H9 (cell line): ENCODE measurements at regions not wholly inside any gene's neighbourhood (a gene's known extent, or its start where the extent isn't known, plus 50 kb on each side); places are given as distances from the start of the nearest gene placed in this dataset.

Source experiments
- DNase-seq: peaks from one replicate; pipeline ENCODE4 v3.0.0-alpha.2; 2017
- H2AFZ ChIP-seq: one replicate; pipeline ENCODE4 v1.6.1; 2013; ENCODE audit warnings: mild to moderate bottlenecking, low read length, control low read depth, moderate library complexity
- H2AK5ac ChIP-seq: 2 replicates; pipeline ENCODE4 v1.6.1; 2013; ENCODE audit warnings: low read length, control low read depth, mixed read lengths; ENCODE audit not compliant: insufficient read length
- H2BK120ac ChIP-seq: one replicate; pipeline ENCODE4 v1.6.1; 2013; ENCODE audit warnings: low read depth, mild to moderate bottlenecking, low read length, control low read depth, inconsistent platforms; ENCODE audit not compliant: poor library complexity, severe bottlenecking
- H2BK12ac ChIP-seq: 2 replicates; pipeline ENCODE4 v1.6.1; 2013; ENCODE audit warnings: low read length, control low read depth, mixed read lengths, low read depth; ENCODE audit not compliant: insufficient read length
- H2BK15ac ChIP-seq: 2 replicates; pipeline ENCODE4 v1.6.1; 2013; ENCODE audit warnings: low read depth, low read length, control low read depth
- H2BK20ac ChIP-seq: one replicate; pipeline ENCODE4 v1.6.1; 2013; ENCODE audit warnings: low read depth, mild to moderate bottlenecking, low read length, control low read depth, inconsistent platforms; ENCODE audit not compliant: poor library complexity, severe bottlenecking
- H2BK5ac ChIP-seq: 2 replicates; pipeline ENCODE4 v1.6.1; 2013; ENCODE audit warnings: low read length, control low read depth, mixed read lengths; ENCODE audit not compliant: insufficient read length
- H3K14ac ChIP-seq: 2 replicates; pipeline ENCODE4 v1.6.1; 2013; ENCODE audit warnings: low read length, control low read depth; ENCODE audit not compliant: insufficient read depth
- H3K18ac ChIP-seq: 2 replicates; pipeline ENCODE4 v1.6.1; 2013; ENCODE audit warnings: low read depth, mild to moderate bottlenecking, mixed read lengths, low read length, control low read depth; ENCODE audit not compliant: insufficient read length
- H3K23ac ChIP-seq: 2 replicates; pipeline ENCODE4 v1.6.1; 2013; ENCODE audit warnings: low read length, control low read depth, mixed read lengths, low read depth; ENCODE audit not compliant: insufficient read length
- H3K23me2 ChIP-seq: 2 replicates; pipeline ENCODE4 v1.6.1; 2013; ENCODE audit warnings: low read depth, mild to moderate bottlenecking, mixed read lengths, low read length, control low read depth; ENCODE audit not compliant: insufficient read length, poor library complexity, severe bottlenecking
- H3K27ac ChIP-seq: 2 replicates; pipeline ENCODE4 v1.5.1; 2013; ENCODE audit warnings: low read length, control low read depth, mixed read lengths, low read depth; ENCODE audit not compliant: insufficient read length
- H3K27me3 ChIP-seq: 2 replicates; pipeline ENCODE4 v1.6.1; 2013; ENCODE audit warnings: low read length, control low read depth, inconsistent platforms; ENCODE audit not compliant: insufficient read depth
- H3K4ac ChIP-seq: 2 replicates; pipeline ENCODE4 v1.6.1; 2013; ENCODE audit warnings: low read depth, mild to moderate bottlenecking, control low read depth, inconsistent platforms, low read length, moderate library complexity
- H3K4me1 ChIP-seq: 2 replicates; pipeline ENCODE4 v1.6.1; 2013; ENCODE audit warnings: low read length, control low read depth, inconsistent platforms; ENCODE audit not compliant: insufficient read depth
- H3K4me2 ChIP-seq: 2 replicates; pipeline ENCODE4 v1.6.1; 2013; ENCODE audit warnings: low read length, control low read depth, mixed read lengths; ENCODE audit not compliant: insufficient read length, insufficient read depth
- H3K56ac ChIP-seq: 2 replicates; pipeline ENCODE4 v1.6.1; 2013; ENCODE audit warnings: low read depth, mild to moderate bottlenecking, mixed read lengths, low read length, control low read depth; ENCODE audit not compliant: insufficient read length
- H3K79me1 ChIP-seq: 2 replicates; pipeline ENCODE4 v1.6.1; 2013; ENCODE audit warnings: low read depth, mild to moderate bottlenecking, moderate library complexity, low read length, control low read depth, inconsistent platforms; ENCODE audit not compliant: insufficient read depth, poor library complexity, severe bottlenecking
- H3K79me2 ChIP-seq: 2 replicates; pipeline ENCODE4 v1.6.1; 2013; ENCODE audit warnings: low read length, control low read depth, inconsistent platforms; ENCODE audit not compliant: insufficient read depth
- H3K9ac ChIP-seq: 2 replicates; pipeline ENCODE4 v1.6.1; 2013; ENCODE audit warnings: low read length, control low read depth, mixed read lengths; ENCODE audit not compliant: insufficient read length; ENCODE audit errors: extremely low read depth
- H3K9me3 ChIP-seq: one replicate; pipeline ENCODE4 v1.6.1; 2013; ENCODE audit warnings: low read depth, low read length, inconsistent platforms; ENCODE audit not compliant: control insufficient read depth
- H3T11ph ChIP-seq: one replicate; pipeline ENCODE4 v1.6.1; 2013; ENCODE audit warnings: mild to moderate bottlenecking, low read length, control low read depth, inconsistent platforms
- H4K20me1 ChIP-seq: one replicate; pipeline ENCODE4 v1.6.1; 2013; ENCODE audit not compliant: control insufficient read depth, insufficient read length, insufficient read depth
- H4K5ac ChIP-seq: 2 replicates; pipeline ENCODE4 v1.6.1; 2013; ENCODE audit warnings: low read depth, mild to moderate bottlenecking, mixed read lengths, low read length, control low read depth; ENCODE audit not compliant: insufficient read length
- H4K8ac ChIP-seq: replicated peaks from 2 replicates; pipeline ENCODE4 v1.6.1; 2013; ENCODE audit warnings: low read length, control low read depth, mixed read lengths, low read depth; ENCODE audit not compliant: insufficient read length
- H4K91ac ChIP-seq: 2 replicates; pipeline ENCODE4 v1.6.1; 2013; ENCODE audit warnings: low read depth, mild to moderate bottlenecking, moderate library complexity, mixed read lengths, low read length, control low read depth; ENCODE audit not compliant: insufficient read length
- H3K27ac Mint-ChIP-seq, 3 experiments: 2 replicates in 2 of 3; 3 replicates in 1 of 3; pipeline ENCODE4 v1.8.0; 2020 to 2021; ENCODE audit warnings: mixed read lengths in 3 of 3, mild to moderate bottlenecking in 1 of 3, moderate library complexity in 1 of 3
- H3K27me3 Mint-ChIP-seq: 2 replicates; pipeline ENCODE4 v1.8.0; 2021; ENCODE audit warnings: low read depth, mild to moderate bottlenecking, moderate library complexity, mixed read lengths
- H3K36me3 Mint-ChIP-seq, 3 experiments: 2 replicates in 2 of 3; 3 replicates in 1 of 3; pipeline ENCODE4 v1.8.0; 2020 to 2021; ENCODE audit warnings: low read depth in 3 of 3, mixed read lengths in 3 of 3; ENCODE audit not compliant: insufficient read depth in 1 of 3
- H3K4me1 Mint-ChIP-seq, 2 experiments: 2 replicates each; pipeline ENCODE4 v1.8.0; 2020; ENCODE audit warnings: mixed read lengths in 2 of 2
- H3K4me3 Mint-ChIP-seq, 2 experiments: 2 replicates in 1 of 2; 3 replicates in 1 of 2; pipeline ENCODE4 v1.8.0; 2020 to 2021; ENCODE audit warnings: mild to moderate bottlenecking in 2 of 2, mixed read lengths in 2 of 2, moderate library complexity in 1 of 2
- H3K9me3 Mint-ChIP-seq, 2 experiments: 2 replicates in 1 of 2; 3 replicates in 1 of 2; pipeline ENCODE4 v1.8.0; 2020; ENCODE audit warnings: mild to moderate bottlenecking in 2 of 2, mixed read lengths in 2 of 2, moderate library complexity in 1 of 2
- CTCF ChIP-seq: fragments of 200-600 bp; sonication (generic); conservative IDR thresholded peaks from 3 replicates; pipeline ENCODE4 v1.8.0; 2021; ENCODE audit warnings: antibody characterized with exemption, mild to moderate bottlenecking
- WGBS: extraction: QIAGEN DNeasy Blood & Tissue Kit; methylation state at CpG from one replicate; pipeline ENCODE4 v1.1.7; 2013; ENCODE audit warnings: missing lambda C conversion rate, low lambda C conversion rate, mixed read lengths; ENCODE audit not compliant: insufficient read length; ENCODE audit errors: extremely low coverage; 5-methylcytosine and 5-hydroxymethylcytosine counted together

GRCh38 chr13:103883698-103884097 is 817.5 kb upstream of the SLC10A2 start:
- Mint-ChIP-seq H3K4me1 (peaks cover 2 to 5% of the 10 kb centered on the region in 2 experiments; a peak in 2 of 4 replicates), H3K36me3 (no peaks in the 10 kb centered on the region), H3K27ac (no peak overlapping the region), H3K9me3 (no peaks in the 10 kb centered on the region), H3K27me3 (no peaks in the 10 kb centered on the region), H3K4me3 (no peak overlapping the region)
- Histone ChIP-seq H3K14ac (no peak overlapping the region), H3K9ac (no peak overlapping the region), H3K23me2 (no peaks in the 10 kb centered on the region), H4K20me1 (no peaks in the 10 kb centered on the region), H2BK15ac (no peak overlapping the region), H3K23ac (no peak overlapping the region), H4K8ac (no peak overlapping the region), H3K79me1 (no peaks in the 10 kb centered on the region), H2AK5ac (no peak overlapping the region), H3K79me2 (no peaks in the 10 kb centered on the region), H2BK5ac (no peak overlapping the region), H4K5ac (no peak overlapping the region), H3K18ac (no peak overlapping the region), H3K27me3 (no peaks in the 10 kb centered on the region), H2AFZ (no peak overlapping the region), H3K56ac (no peak overlapping the region), H3K4me2 (no peak overlapping the region), H3K4me1 (no peaks in the 10 kb centered on the region), H3K4ac (no peak overlapping the region), H2BK20ac (no peak overlapping the region), H2BK120ac (no peak overlapping the region), H4K91ac (no peak overlapping the region), H3T11ph (no peak overlapping the region), H2BK12ac (no peak overlapping the region), H3K9me3 (no peaks in the 10 kb centered on the region), H3K27ac (no peak overlapping the region)
- no peak for TF ChIP-seq CTCF
- DNase-seq = no peak
- WGBS = no CpG with 5 or more reads among the region's 8 CpGs
